ENCODE measurements at regions not wholly inside any gene's neighbourhood (a gene's known extent, or its start where the extent isn't known, plus 50 kb on each side); places are given as distances from the start of the nearest gene placed in this dataset.

GRCh38 chr2:440403-440740 lies 152.5 kb upstream of the ALKAL2 start:
- Histone ChIP-seq H2BK12ac (ENCODE audit: low read depth, low read length) (no peak overlapping the region), H2BK120ac (replicated peaks; ENCODE audit: low read depth, low read length) (no peak overlapping the region), H3K79me2 (ENCODE audit: control insufficient read depth in 1 of 2, insufficient read depth in 2 of 2, low read length in 2 of 2) (no peaks in the 10 kb centered on the region), H3K79me1 (ENCODE audit: low read depth, low read length) (no peaks in the 10 kb centered on the region), H3K4ac (replicated peaks; ENCODE audit: insufficient read length, low read depth, low read length) (no peak overlapping the region), H3K56ac (replicated peaks; ENCODE audit: insufficient read length, low read depth, low read length) (no peak overlapping the region), H2BK20ac (ENCODE audit: low read length) (no peak overlapping the region), H4K20me1 (replicated peaks in 1 of 2; ENCODE audit: control insufficient read depth in 1 of 2, insufficient read depth in 2 of 2, low read length in 2 of 2) (peaks cover 0 to 2% of the 10 kb centered on the region in 2 experiments), H4K8ac (ENCODE audit: extremely low read depth, insufficient read depth, low read length) (no peak overlapping the region), H3K4me2 (ENCODE audit: insufficient read depth in 1 of 2, low read depth in 2 of 2, low read length in 2 of 2) (no peak overlapping the region), H3K9ac (replicated peaks in 1 of 4; ENCODE audit: extremely low read depth in 1 of 4, low read depth in 3 of 4, low read length in 3 of 4) (no peak overlapping the region), H3K4me1 (replicated peaks in 1 of 4; ENCODE audit: control insufficient read depth in 3 of 4, insufficient read depth in 4 of 4, low read length in 3 of 4) (no peaks in the 10 kb centered on the region), H4K5ac (ENCODE audit: insufficient read length, low read depth, low read length) (no peak overlapping the region), H2BK15ac (ENCODE audit: low read length) (no peak overlapping the region), H2AK5ac (ENCODE audit: low read depth, low read length) (no peak overlapping the region), H3K27ac (ENCODE audit: low read depth, low read length) (no peak overlapping the region), H3K23ac (ENCODE audit: insufficient read length) (no peak overlapping the region), H3K36me3 (ENCODE audit: control insufficient read depth in 2 of 4, insufficient read depth in 4 of 4, low read length in 3 of 4) (no peaks in the 10 kb centered on the region), H3K4me3 (ENCODE audit: extremely low read depth in 1 of 4, insufficient read depth in 2 of 4, low read depth in 3 of 4, low read length in 4 of 4) (no peak overlapping the region), H3K23me2 (ENCODE audit: low read depth, low read length) (no peaks in the 10 kb centered on the region), H3K9me3 (ENCODE audit: insufficient read depth in 2 of 2, low read depth in 1 of 2, low read length in 1 of 2) (no peaks in the 10 kb centered on the region), H4K91ac (replicated peaks; ENCODE audit: insufficient read length, low read length) (no peak overlapping the region), H3K18ac (ENCODE audit: extremely low read depth, low read length) (no peak overlapping the region), H2AFZ (ENCODE audit: low read length) (no peak overlapping the region), H3K27me3 (replicated peaks in 1 of 4; ENCODE audit: control insufficient read depth in 3 of 4, extremely low read depth in 1 of 4, insufficient read depth in 3 of 4, low read length in 3 of 4) (no peaks in the 10 kb centered on the region), H2BK5ac (ENCODE audit: low read depth, low read length) (no peak overlapping the region), H3K14ac (ENCODE audit: insufficient read length) (no peak overlapping the region)
- CTCF ChIA-PET (ENCODE audit: partially characterized antibody), result interaction anchor here (0.6 kb wide), 1 partner anchor 28 kb away, joined by 3 read pairs; no protein-coding TSS in a partner anchor
- DNase-seq (ENCODE audit: low read depth in 1 of 2, low spot score in 2 of 2) (no peak), FAIRE-seq (no peak)
- 93% methylated on average over 4 of the region's 4 CpGs; no CpG with 5 or more reads in 1 of the 2 experiments for WGBS, 2 experiments (ENCODE audit: extremely low coverage in 1 of 2, insufficient coverage in 1 of 2, insufficient read length in 1 of 2, insufficient replicate concordance in 2 of 2, low coverage in 1 of 2, low lambda C conversion rate in 2 of 2, missing lambda C conversion rate in 1 of 2)
- TF ChIP-seq CREB1 (IDR thresholded peaks at IDR 0.05), result no peak
- POLR2A ChIA-PET (ENCODE audit: partially characterized antibody), result interaction anchor here (1.2 kb wide), 1 partner anchor 10 kb away, joined by 3 read pairs; no protein-coding TSS in a partner anchor
